ENCODE measurements at regions not wholly inside any gene's neighbourhood (a gene's known extent, or its start where the extent isn't known, plus 50 kb on each side); places are given as distances from the start of the nearest gene placed in this dataset.

GRCh38 chr1:228933753-228934152 is 198.5 kb downstream of the RHOU start:
- no peak for DNase-seq (ENCODE audit: low read depth)
- no peak for TF ChIP-seq CTCF (IDR thresholded peaks at IDR 0.05; ENCODE audit: insufficient read depth, low read depth, low read length)
- no peak overlapping the region for H3K4me3 ChIP-seq (ENCODE audit: low read depth, low read length)

GRCh38 chr1:228935198-228935663 is 200.0 kb downstream of the RHOU start:
- no peak overlapping the region for H3K4me3 ChIP-seq (ENCODE audit: low read depth, low read length)
- DNase-seq (ENCODE audit: low read depth) = no peak
- no peak for TF ChIP-seq CTCF (IDR thresholded peaks at IDR 0.05; ENCODE audit: insufficient read depth, low read depth, low read length)

GRCh38 chr1:228935855-228936727 is 200.8 kb downstream of the RHOU start:
- no peak overlapping the region for H3K4me3 ChIP-seq (ENCODE audit: low read depth, low read length)
- DNase-seq (ENCODE audit: low read depth) = no peak
- no peak for TF ChIP-seq CTCF (IDR thresholded peaks at IDR 0.05; ENCODE audit: insufficient read depth, low read depth, low read length)

- no peak overlapping the region for H3K4me3 ChIP-seq (ENCODE audit: low read depth, low read length)
- DNase-seq (ENCODE audit: low read depth) = no peak
- TF ChIP-seq CTCF (IDR thresholded peaks at IDR 0.05; ENCODE audit: insufficient read depth, low read depth, low read length) = no peak
These were observed 201.6 kb downstream of the RHOU start for GRCh38 chr1:228936881-228937280.

GRCh38 chr1:228937351-228937750 is 202.1 kb downstream of the RHOU start:
- H3K4me3 ChIP-seq (ENCODE audit: low read depth, low read length) = no peak overlapping the region
- no peak for DNase-seq (ENCODE audit: low read depth)
- TF ChIP-seq CTCF (IDR thresholded peaks at IDR 0.05; ENCODE audit: insufficient read depth, low read depth, low read length) = no peak

GRCh38 chr1:228937851-228938536 is 202.7 kb downstream of the RHOU start:
- TF ChIP-seq CTCF (IDR thresholded peaks at IDR 0.05; ENCODE audit: insufficient read depth, low read depth, low read length) = no peak
- H3K4me3 ChIP-seq (ENCODE audit: low read depth, low read length) = no peak overlapping the region
- peak; percentile 56 for DNase-seq (ENCODE audit: low read depth)
